ENCODE measurements at regions not wholly inside any gene's neighbourhood (a gene's known extent, or its start where the extent isn't known, plus 50 kb on each side); places are given as distances from the start of the nearest gene placed in this dataset.
A peak's percentile ranks its signal among the peaks of the same experiment; 100 is the strongest.

DNA sequence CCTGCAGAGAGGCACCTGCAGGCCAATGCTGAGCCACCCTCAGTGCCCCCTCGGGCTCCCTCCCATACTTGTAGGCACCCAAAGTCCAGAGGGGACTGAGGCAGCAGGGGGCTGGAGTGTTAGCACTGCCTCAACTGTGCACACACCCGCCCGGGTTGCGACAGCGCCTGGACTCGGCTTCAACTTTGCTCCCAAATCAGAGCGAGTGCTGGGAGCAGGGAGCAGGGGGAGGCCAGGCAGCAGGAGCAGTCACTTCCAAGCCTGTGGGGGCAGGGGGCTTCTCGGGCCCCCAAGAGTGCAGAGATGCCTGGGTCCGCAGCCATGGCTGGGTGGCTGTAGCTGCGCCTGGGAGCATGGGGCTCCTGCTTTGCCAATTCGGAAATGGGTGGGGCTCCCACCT lies 79.5 kb downstream of the DISP1 start:
- Histone ChIP-seq H3K4me1 (ENCODE audit: control insufficient read depth, insufficient read depth, low read length) (no peaks in the 10 kb centered on the region), H3K27me3 (ENCODE audit: control insufficient read depth, insufficient read depth, low read length) (no peaks in the 10 kb centered on the region), H3K4me3 (ENCODE audit: low read length) (no peak overlapping the region), H3K9me3 (ENCODE audit: control insufficient read depth, insufficient read depth, low read length) (no peaks in the 10 kb centered on the region), H3K36me3 (ENCODE audit: control insufficient read depth, insufficient read depth, low read length) (peaks cover 2% of the 10 kb centered on the region), H3K27ac (ENCODE audit: low read length) (no peak overlapping the region)
- intact Hi-C loops (cut with micrococcal nuclease) = no loop called here
- no peak for DNase-seq
- Mint-ChIP-seq H3K27ac (no peak overlapping the region), H3K9me3 (no peaks in the 10 kb centered on the region), H3K4me3 (no peak overlapping the region), H3K27me3 (ENCODE audit: low read depth in 2 of 2) (no peaks in the 10 kb centered on the region), H3K36me3 (no peaks in the 10 kb centered on the region), H3K4me1 (peaks cover 15 to 17% of the 10 kb centered on the region in 2 donors)
- no peak for ATAC-seq
- 95% methylated on average over 11 of the region's 11 CpGs for WGBS (ENCODE audit: insufficient coverage)
- TF ChIP-seq CTCF (IDR thresholded peaks at IDR 0.05) = no peak

GRCh38 chr1:222896630-222897526 lies 82.0 kb downstream of the DISP1 start:
- no peaks in the 10 kb centered on the region for H3K9me3 Mint-ChIP-seq

DNA sequence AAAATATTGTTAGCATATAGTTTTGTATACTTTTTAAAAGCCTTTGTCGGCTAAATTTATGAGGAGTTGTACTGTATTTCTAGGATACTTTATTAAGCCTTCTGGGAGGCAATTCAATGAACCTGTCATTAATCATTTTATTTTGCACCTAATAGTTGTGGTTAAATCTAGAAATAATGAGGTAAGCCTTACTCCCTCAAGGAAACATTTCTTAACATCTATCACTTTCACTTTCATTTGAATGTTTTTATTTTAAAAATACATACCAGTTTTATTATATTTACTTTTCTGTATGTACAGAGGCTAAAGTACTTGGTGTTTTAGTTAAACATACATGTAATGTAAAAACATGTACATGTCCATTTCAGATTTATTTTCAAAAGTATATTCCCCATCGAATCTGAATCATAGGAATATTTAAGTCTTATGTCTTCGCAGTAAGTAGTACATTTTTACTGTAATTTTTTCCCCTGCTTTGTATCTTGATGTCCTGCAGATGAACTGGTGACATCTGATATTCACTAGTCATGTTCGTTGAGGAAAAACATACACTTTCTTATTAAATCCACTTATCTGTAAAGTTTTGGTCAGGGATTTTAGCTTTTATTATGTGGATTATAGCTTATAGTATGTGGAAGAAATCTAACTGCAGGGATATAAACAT lies 82.8 kb downstream of the DISP1 start:
- 86% methylated on average over 1 of the region's 4 CpGs for WGBS (ENCODE audit: insufficient coverage)
- no peak for ATAC-seq
- peaks cover 15 to 17% of the 10 kb centered on the region in 2 donors for H3K4me1 Mint-ChIP-seq

More at GRCh38 chr1:222896630-222897526, 82.0 kb downstream of the DISP1 start:
- peak overlapping the region in 1 of 2 donors; percentile 71 for H3K27ac Mint-ChIP-seq
- no CpG with 5 or more reads among the region's 3 CpGs for WGBS (ENCODE audit: insufficient coverage)
- ATAC-seq (no peak), DNase-seq (no peak)
- Histone ChIP-seq H3K27me3 (ENCODE audit: control insufficient read depth, insufficient read depth, low read length) (no peaks in the 10 kb centered on the region), H3K36me3 (ENCODE audit: control insufficient read depth, insufficient read depth, low read length) (peaks cover 2% of the 10 kb centered on the region), H3K4me3 (ENCODE audit: low read length) (no peak overlapping the region), H3K9me3 (ENCODE audit: control insufficient read depth, insufficient read depth, low read length) (no peaks in the 10 kb centered on the region), H3K4me1 (ENCODE audit: control insufficient read depth, insufficient read depth, low read length) (no peaks in the 10 kb centered on the region), H3K27ac (ENCODE audit: low read length) (no peak overlapping the region)
- no peak for TF ChIP-seq CTCF (IDR thresholded peaks at IDR 0.05)
- peak overlapping the region; percentile 35 for H3K4me3 Mint-ChIP-seq
- H3K4me1 Mint-ChIP-seq = peaks cover 15 to 17% of the 10 kb centered on the region in 2 donors
- H3K27me3 Mint-ChIP-seq (ENCODE audit: low read depth in 2 of 2) = no peaks in the 10 kb centered on the region
- intact Hi-C loops (cut with micrococcal nuclease) = no loop called here
- H3K36me3 Mint-ChIP-seq = no peaks in the 10 kb centered on the region

More for the DNA sequence above, 82.8 kb downstream of the DISP1 start:
- Histone ChIP-seq H3K27me3 (ENCODE audit: control insufficient read depth, insufficient read depth, low read length) (no peaks in the 10 kb centered on the region), H3K36me3 (ENCODE audit: control insufficient read depth, insufficient read depth, low read length) (peaks cover 2% of the 10 kb centered on the region), H3K4me1 (ENCODE audit: control insufficient read depth, insufficient read depth, low read length) (no peaks in the 10 kb centered on the region), H3K27ac (ENCODE audit: low read length) (no peak overlapping the region), H3K4me3 (ENCODE audit: low read length) (no peak overlapping the region), H3K9me3 (ENCODE audit: control insufficient read depth, insufficient read depth, low read length) (no peaks in the 10 kb centered on the region)
- H3K4me3 Mint-ChIP-seq = peak overlapping the region; percentile 75
- no peaks in the 10 kb centered on the region for H3K9me3 Mint-ChIP-seq
- no peaks in the 10 kb centered on the region for H3K36me3 Mint-ChIP-seq
- no peak for TF ChIP-seq CTCF (IDR thresholded peaks at IDR 0.05)
- DNase-seq = no peak
- intact Hi-C loops (cut with micrococcal nuclease) = no loop called here
- no peaks in the 10 kb centered on the region for H3K27me3 Mint-ChIP-seq (ENCODE audit: low read depth in 2 of 2)
- H3K27ac Mint-ChIP-seq = peak overlapping the region; percentile 71 to 80

All from natural killer cell (primary cell).